GM21447 (cell line): ENCODE measurements at regions not wholly inside any gene's neighbourhood (a gene's known extent, or its start where the extent isn't known, plus 50 kb on each side); places are given as distances from the start of the nearest gene placed in this dataset.
"Not testable (repeated sequence)": the region's sequence is repeated elsewhere in the genome, so short reads cannot be mapped to it uniquely, and the experiment has no call there.

ENCODE experiments used
- ATAC-seq: cut with Tn5 transposase; IDR thresholded peaks from one replicate; pipeline ENCODE4 v1.9.1; 2021; ENCODE audit not compliant: unreplicated experiment

DNA sequence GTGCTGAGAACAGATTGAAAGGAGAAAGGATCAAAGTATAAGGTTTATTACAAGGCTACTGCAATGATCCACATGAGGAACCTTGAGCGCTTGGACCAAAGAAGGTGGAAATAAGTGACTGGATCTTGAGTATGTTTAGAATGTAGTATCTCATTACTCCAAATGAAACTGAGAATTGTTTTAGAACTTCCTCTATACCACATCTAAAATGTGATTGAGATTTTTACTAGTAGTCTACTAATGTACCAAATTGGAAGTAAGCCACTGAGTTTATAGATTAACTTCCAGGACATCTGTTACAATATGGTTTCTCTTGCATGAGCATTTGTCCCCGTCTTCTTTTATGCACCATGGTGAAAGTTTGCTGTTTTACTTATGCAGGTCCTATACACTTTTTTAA is 300.5 kb downstream of the SUCLG1 start:
- ATAC-seq, result no peak

DNA sequence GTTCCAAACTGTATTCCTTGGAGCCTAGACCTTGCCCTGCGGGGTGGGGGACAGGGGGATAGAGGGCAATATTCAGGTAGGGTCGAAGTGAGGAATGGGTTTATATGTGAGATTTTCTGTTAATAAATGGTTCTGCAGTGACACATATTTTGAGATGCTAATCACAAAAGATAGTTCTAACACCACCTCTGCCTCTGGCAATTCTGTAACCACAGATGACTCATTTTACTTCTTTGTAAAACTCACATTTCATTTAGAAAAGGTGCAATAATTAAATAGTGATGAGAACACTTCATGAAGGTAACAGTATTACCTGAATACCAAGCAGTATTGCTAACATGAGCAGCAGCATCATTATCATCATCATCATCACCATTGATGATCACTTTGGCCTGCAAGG is 306.6 kb downstream of the SUCLG1 start:
- ATAC-seq, result no peak

DNA sequence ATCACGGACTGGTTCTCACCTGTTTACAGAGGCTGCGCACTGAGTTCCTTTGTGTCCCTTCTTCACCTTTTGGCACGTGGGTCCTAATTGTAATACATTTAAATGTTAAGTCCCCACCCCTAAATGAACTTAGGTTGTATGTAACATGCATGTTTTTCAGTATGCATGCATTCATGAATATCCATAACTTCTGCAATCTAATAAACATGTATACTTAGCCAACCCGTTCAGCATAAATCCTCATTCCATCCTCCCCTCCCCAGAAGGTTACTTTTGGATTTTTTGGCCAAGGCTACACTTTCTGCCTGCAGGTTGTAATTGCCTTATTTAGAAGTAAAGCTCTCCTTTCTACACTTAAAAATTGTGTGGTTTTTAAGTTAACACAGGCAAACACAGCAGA is 314.7 kb downstream of the SUCLG1 start:
- ATAC-seq, result no peak

- ATAC-seq, result no peak
Observed at GRCh38 chr2:84137034-84137433, 322.0 kb downstream of the SUCLG1 start.

DNA sequence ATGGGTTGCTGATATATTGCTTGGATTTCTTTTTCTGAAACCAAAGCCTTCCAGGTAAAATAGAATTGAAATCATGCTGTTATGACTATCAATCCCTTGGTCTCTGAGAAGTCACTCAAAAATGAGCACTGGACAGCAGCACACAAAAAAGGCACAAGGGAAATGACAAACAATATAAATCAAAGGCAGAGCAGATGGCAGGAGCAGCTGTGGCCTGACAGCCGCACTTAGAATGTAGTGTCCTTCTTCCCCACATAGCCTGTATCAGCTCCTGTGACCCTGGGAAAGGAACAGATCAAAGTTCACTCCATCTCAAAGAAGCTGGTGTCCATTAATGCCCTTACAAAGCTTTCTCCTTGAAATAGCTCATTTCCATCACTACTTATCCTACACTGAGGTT is 326.7 kb downstream of the SUCLG1 start:
- no peak for ATAC-seq

- ATAC-seq, result no peak
Observed at GRCh38 chr2:84131278-84131830, 327.7 kb downstream of the SUCLG1 start.

DNA sequence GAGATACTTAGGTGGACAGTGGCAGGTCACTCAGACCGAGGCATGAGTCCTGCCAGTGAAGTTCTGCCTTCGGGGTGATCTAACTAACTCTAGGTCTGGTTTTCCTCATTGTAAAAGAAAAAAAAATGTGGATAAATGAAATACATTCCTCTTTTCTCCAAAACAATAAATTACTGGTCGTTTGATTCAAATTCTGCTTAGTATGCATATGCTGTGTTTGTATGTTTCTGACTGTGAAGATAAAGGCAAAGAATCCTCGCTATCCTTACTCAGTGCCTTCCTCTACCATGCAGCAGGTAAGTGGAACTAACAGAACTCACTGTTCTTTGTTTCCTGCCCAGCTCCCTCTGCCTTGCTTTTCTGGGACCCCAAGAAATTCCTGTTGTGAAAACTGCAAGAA is 330.1 kb downstream of the SUCLG1 start:
- no peak for ATAC-seq

DNA sequence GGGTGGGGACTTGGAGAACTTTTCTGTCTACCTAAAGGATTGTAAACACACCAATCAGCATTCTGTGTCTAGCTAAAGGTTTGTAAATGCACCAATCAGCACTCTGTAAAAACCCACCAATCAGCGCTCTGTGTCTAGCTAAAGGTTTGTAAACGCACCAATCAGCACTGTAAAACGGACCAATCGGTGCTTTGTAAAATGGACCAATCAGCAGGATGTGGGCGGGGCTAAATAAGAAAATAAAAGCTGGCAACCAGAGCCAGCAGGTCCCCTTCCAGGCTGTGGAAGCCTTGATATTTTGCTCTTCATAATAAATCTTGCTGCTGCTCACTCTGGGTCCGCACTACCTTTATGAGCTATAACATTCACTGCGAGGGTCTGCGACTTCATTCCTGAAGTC is 331.3 kb downstream of the SUCLG1 start:
- not testable (repeated sequence) for ATAC-seq

DNA sequence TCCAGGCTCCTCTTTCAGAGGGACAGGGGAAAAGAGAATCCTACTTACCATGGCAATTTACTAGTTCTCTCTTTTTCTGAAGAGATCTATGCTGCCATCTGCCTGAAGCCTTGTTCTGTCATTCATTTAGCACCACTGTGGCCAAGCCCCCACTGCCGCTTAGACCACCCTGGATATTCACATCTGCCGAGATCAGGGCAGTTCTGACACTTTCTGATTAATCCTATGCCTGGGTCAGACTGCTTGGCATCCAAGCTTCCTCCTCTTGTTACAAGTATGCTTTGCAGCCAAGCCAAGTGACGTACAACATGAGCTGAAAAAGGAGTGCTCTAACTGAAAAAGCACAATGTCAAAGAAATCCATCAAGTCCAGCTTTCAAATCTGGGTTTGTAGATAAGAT is 332.6 kb downstream of the SUCLG1 start:
- ATAC-seq, result no peak

GRCh38 chr2:84126084-84126483 is 333.0 kb downstream of the SUCLG1 start:
- no peak for ATAC-seq

- no peak for ATAC-seq
Observed at GRCh38 chr2:84116143-84116542, 342.9 kb downstream of the SUCLG1 start.

DNA sequence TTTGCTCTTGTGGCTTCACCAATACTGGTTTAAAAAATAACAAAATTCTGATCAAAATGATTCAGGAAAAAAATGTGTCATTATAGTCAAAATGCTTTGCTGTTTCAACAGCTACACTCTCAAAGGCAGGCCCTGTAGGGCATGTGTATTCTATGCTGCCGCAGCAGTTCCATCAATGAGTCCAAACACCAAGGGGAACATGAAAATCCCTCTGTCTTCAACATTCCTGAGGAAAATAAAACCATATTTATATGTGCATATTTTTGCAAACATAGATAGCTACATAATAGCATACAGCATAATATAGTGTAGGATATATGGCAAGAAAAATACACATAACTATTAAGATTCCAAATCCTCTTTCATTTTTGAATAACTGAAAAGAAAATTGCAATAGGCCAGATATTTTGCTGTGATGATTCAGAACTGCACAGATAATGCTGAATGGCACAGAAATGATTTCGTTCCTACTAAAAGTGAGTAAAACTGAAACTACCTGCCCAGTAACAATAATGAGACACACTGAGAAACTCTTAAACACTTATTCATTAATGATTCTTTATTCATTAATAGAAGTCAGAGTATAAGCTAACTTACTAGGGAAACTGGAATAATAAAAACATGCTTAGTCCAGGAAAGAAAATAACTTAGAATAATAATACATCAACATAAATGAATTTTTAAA is 343.8 kb downstream of the SUCLG1 start:
- ATAC-seq, result peak; percentile 96

DNA sequence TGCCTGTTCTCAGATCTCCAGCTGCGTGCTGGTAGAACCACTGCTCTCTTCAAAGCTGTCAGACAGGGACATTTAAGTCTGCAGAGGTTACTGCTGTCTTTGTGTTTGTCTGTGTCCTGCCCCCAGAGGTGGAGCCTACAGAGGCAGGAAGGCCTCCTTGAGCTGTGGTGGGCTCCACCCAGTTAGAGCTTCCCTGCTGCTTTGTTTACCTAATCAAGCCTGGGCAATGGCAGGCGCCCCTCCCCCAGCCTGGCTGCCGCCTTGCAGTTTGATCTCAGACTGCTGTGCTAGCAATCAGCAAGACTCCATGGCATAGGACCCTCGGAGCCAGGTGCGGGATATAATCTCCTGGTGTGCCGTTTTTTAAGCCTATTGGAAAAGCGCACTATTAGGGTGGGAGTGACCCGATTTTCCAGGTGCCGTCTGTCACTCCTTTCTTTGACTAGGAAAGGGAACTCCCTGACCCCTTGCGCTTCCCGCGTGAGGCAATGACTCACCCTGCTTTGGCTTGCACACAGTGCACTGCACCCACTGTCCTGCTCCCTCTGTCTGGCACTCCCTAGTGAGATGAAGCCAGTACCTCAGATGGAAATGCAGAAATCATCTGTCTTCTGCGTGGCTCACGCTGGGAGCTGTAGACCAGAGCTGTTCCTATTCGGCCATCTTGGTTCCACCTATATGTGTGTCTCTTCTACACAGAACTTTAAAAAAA is 355.1 kb downstream of the SUCLG1 start:
- ATAC-seq, result not testable (repeated sequence)

DNA sequence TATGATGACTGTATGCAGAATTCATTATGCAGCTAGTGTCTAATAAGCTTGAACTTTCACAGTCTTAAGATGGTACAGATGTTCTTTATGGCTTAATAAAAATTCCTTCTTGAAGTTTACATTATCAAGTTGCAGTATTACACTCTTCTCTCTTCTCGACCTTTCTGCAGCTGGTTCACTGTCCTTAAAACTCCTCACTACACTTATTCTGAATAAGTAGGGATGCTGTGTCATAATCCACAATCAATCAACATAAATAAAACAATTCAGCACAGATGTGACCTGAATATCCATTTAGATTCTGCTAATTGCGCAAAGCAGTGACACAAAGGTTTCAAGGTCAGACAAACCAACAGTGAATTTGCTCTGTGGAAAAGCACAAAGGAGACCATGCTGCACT is 356.8 kb downstream of the SUCLG1 start:
- ATAC-seq, result no peak

- ATAC-seq, result no peak
Observed at GRCh38 chr2:84088656-84089055, 370.4 kb downstream of the SUCLG1 start.

- no peak for ATAC-seq
Observed at GRCh38 chr2:84085562-84085961, 373.5 kb downstream of the SUCLG1 start.

DNA sequence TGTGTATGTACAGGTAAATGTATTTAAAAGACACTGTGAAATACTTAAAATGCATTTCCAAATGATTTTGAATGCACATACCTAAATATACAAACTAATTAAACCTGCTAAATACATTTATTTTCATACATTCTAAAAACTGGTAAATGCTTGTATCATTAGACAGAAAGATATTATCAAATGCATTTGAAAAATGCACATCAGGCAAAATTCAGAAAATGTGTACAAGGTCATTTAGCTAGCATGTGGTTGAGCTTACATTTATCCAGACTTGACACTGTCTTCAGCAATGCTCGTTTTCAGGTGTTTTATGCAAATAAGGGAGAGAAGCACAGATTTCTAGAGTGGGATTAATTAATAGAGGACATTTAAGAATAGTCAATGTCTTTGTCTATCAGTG is 374.2 kb downstream of the SUCLG1 start:
- no peak for ATAC-seq

DNA sequence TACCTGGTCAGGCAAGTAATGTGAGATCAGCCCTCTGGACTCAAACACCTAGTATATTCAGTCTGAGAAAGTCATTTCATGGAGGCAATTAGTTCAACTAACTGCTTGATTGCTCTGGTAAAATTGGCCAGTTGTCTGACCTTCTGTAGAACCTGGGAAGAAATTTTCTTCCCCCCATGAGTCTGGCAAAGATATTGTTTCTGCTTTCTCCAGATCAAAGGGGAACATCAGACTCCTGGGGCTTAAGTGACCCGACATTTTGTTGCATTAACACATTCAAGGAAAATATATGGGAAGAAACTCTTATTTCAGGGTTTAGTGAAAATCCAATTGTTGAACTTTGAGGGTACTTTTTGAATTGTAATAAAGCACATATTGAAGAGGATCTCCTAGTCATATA is 375.1 kb downstream of the SUCLG1 start:
- no peak for ATAC-seq

DNA sequence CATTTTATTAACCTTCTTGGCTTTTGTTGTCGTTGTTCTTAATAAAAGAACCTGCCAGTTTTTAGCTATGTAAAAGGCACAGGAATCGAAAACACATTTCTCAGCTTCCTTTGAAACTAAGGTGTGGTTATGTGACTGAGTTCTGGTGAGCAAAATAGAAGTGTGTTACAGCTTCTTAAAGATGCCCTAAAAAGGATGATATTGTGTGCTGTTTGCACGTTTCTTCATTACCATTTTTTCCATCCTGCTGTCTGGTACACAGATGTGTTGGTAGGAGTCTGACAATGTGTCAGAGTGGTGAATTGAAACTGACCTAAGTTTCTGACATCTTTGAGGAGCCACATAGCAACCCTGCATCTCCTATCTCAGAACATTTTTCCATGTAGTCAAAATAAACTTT is 380.6 kb downstream of the SUCLG1 start:
- ATAC-seq, result no peak

DNA sequence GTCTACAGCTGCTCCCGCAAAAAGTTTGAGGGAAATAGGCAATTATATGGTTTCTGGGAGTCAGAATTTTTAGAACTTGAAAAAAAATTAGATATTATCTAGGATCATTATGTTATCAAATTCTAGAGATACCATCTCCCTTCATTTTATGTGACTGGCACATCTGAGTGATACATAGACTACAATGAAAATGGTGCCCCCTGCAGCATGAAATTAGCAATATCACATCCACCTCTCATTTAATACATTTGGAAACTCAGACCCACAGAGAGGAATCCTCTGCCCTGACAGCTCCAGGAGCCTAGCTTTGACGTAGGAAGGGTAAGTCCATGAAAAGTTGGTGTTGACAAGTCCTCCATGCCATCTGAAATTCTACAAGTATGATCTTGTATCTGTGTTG is 381.6 kb downstream of the SUCLG1 start:
- ATAC-seq, result no peak

- no peak for ATAC-seq
Observed at GRCh38 chr2:84071050-84071449, 388.0 kb downstream of the SUCLG1 start.

- ATAC-seq, result no peak
Observed at GRCh38 chr2:84065857-84066256, 393.2 kb downstream of the SUCLG1 start.
